DOHH2 (cell line): ENCODE measurements at regions not wholly inside any gene's neighbourhood (a gene's known extent, or its start where the extent isn't known, plus 50 kb on each side); places are given as distances from the start of the nearest gene placed in this dataset.

Source experiments
- CTCF ChIP-seq: fragments of 200-600 bp; sonication (generic); IDR thresholded peaks from one replicate; pipeline ENCODE4 v1.5.1; 2014; ENCODE audit warnings: antibody characterized with exemption, mild to moderate bottlenecking, low read depth, low read length; ENCODE audit not compliant: poor library complexity, severe bottlenecking
- EZH2phosphoT487 ChIP-seq: fragments of 200-600 bp; sonication (generic); IDR thresholded peaks from 2 replicates; pipeline ENCODE4 v1.6.1; 2017; ENCODE audit warnings: borderline replicate concordance, mild to moderate bottlenecking, antibody characterized with exemption, low read length, moderate library complexity, mixed read lengths

GRCh38 chr11:95534809-95535208 is 254.8 kb downstream of the FAM76B start:
- no peak for TF ChIP-seq CTCF
- no peak for TF ChIP-seq EZH2phosphoT487
